Upper lobe of right lung (tissue), 1 donor: ENCODE measurements at regions not wholly inside any gene's neighbourhood (a gene's known extent, or its start where the extent isn't known, plus 50 kb on each side); places are given as distances from the start of the nearest gene placed in this dataset.

Source experiments
- ATAC-seq: fragments of 200-7000 bp; cut with Tn5 transposase; one replicate; pipeline ENCODE4 v1.9.1; 2020; ENCODE audit warnings: mild to moderate bottlenecking, moderate library complexity
- DNase-seq: peaks from one replicate; pipeline ENCODE4 v3.0.0-alpha.2; 2020
- H3K27ac ChIP-seq: fragments of 200-600 bp; one replicate; pipeline ENCODE4 v1.8.0; 2022
- H3K27me3 ChIP-seq: fragments of 200-600 bp; one replicate; pipeline ENCODE4 v1.8.0; 2022; ENCODE audit warnings: mild to moderate bottlenecking
- H3K36me3 ChIP-seq: fragments of 200-600 bp; one replicate; pipeline ENCODE4 v1.8.0; 2022
- H3K4me1 ChIP-seq: fragments of 200-600 bp; one replicate; pipeline ENCODE4 v1.8.0; 2022
- H3K4me3 ChIP-seq: fragments of 200-600 bp; one replicate; pipeline ENCODE4 v1.8.0; 2022; ENCODE audit warnings: mild to moderate bottlenecking
- H3K9me3 ChIP-seq: fragments of 200-600 bp; one replicate; pipeline ENCODE4 v1.8.0; 2022
- CTCF ChIP-seq: fragments of 200-600 bp; IDR thresholded peaks from one replicate; pipeline ENCODE4 v1.8.0; 2022; ENCODE audit warnings: antibody characterized with exemption
- intact Hi-C: fragments of 100-400 bp; cut with DNase I; formaldehyde crosslinking; loops from one replicate; pipeline ENCODE4 v1.11.0; 2022
- donor health status: DM: no; HTN: yes; CAD: no; lungs with severe emphysema.

- Histone ChIP-seq H3K4me3 (no peak overlapping the region), H3K36me3 (no peaks in the 10 kb centered on the region), H3K27me3 (no peaks in the 10 kb centered on the region), H3K4me1 (no peaks in the 10 kb centered on the region), H3K27ac (no peak overlapping the region), H3K9me3 (no peaks in the 10 kb centered on the region)
- ATAC-seq (no peak), DNase-seq (no peak)
- no peak for TF ChIP-seq CTCF
- intact Hi-C loops, result no loop called here
Measured at GRCh38 chr2:175318542-175318941, 137.0 kb upstream of the ATP5MC3 start.

GRCh38 chr2:175317751-175318150 lies 136.2 kb upstream of the ATP5MC3 start:
- Histone ChIP-seq H3K4me3 (no peak overlapping the region), H3K9me3 (no peaks in the 10 kb centered on the region), H3K27ac (no peak overlapping the region), H3K4me1 (no peaks in the 10 kb centered on the region), H3K36me3 (no peaks in the 10 kb centered on the region), H3K27me3 (no peaks in the 10 kb centered on the region)
- DNase-seq (no peak), ATAC-seq (no peak)
- TF ChIP-seq CTCF, result no peak
- intact Hi-C loops, result no loop called here

- no peak for ATAC-seq
- Histone ChIP-seq H3K9me3 (no peaks in the 10 kb centered on the region), H3K4me3 (no peak overlapping the region), H3K27ac (no peak overlapping the region), H3K36me3 (no peaks in the 10 kb centered on the region), H3K27me3 (peaks cover 5% of the 10 kb centered on the region), H3K4me1 (no peaks in the 10 kb centered on the region)
- no peak for DNase-seq
- intact Hi-C loops, result no loop called here
- no peak for TF ChIP-seq CTCF
Measured at GRCh38 chr2:175312137-175312536, 130.6 kb upstream of the ATP5MC3 start.

- no peak overlapping the region for H3K27ac ChIP-seq
- ATAC-seq, result no peak
Measured at GRCh38 chr2:175310813-175311504, 129.4 kb upstream of the ATP5MC3 start.

GRCh38 chr2:175309799-175310198 lies 128.3 kb upstream of the ATP5MC3 start:
- no peaks in the 10 kb centered on the region for H3K36me3 ChIP-seq
- no peaks in the 10 kb centered on the region for H3K9me3 ChIP-seq
- H3K27ac ChIP-seq, result no peak overlapping the region
- ATAC-seq (no peak), DNase-seq (no peak)
- H3K4me3 ChIP-seq, result no peak overlapping the region
- H3K27me3 ChIP-seq, result peaks cover 5% of the 10 kb centered on the region
- no peaks in the 10 kb centered on the region for H3K4me1 ChIP-seq
- TF ChIP-seq CTCF, result peak; percentile 21
- intact Hi-C loops, result no loop called here

More at GRCh38 chr2:175310813-175311504, 129.4 kb upstream of the ATP5MC3 start:
- H3K27me3 ChIP-seq, result peaks cover 5% of the 10 kb centered on the region
- H3K36me3 ChIP-seq, result no peaks in the 10 kb centered on the region
- H3K9me3 ChIP-seq, result no peaks in the 10 kb centered on the region
- no peak overlapping the region for H3K4me3 ChIP-seq
- intact Hi-C loops, result no loop called here
- H3K4me1 ChIP-seq, result no peaks in the 10 kb centered on the region
- TF ChIP-seq CTCF, result no peak
- no peak for DNase-seq

- Histone ChIP-seq H3K4me3 (no peak overlapping the region), H3K36me3 (no peaks in the 10 kb centered on the region), H3K9me3 (no peaks in the 10 kb centered on the region), H3K27ac (no peak overlapping the region), H3K4me1 (no peaks in the 10 kb centered on the region), H3K27me3 (peaks cover 5% of the 10 kb centered on the region)
- ATAC-seq (no peak), DNase-seq (no peak)
- intact Hi-C loops, result no loop called here
- TF ChIP-seq CTCF, result no peak
Measured at GRCh38 chr2:175308005-175308404, 126.5 kb upstream of the ATP5MC3 start.
